Central memory CD8-positive, alpha-beta T cell (primary cell): ENCODE measurements at regions not wholly inside any gene's neighbourhood (a gene's known extent, or its start where the extent isn't known, plus 50 kb on each side); places are given as distances from the start of the nearest gene placed in this dataset.

Experiments used
- ATAC-seq: fragments of 150-1000 bp; cut with Tn5 transposase; replicated peaks from 2 replicates; pipeline ENCODE4 v1.10.0; 2022; ENCODE audit warnings: mild to moderate bottlenecking, moderate FRiP score, moderate number of reproducible peaks; ENCODE audit not compliant: poor library complexity, severe bottlenecking; ENCODE audit errors: extremely low read depth
- DNase-seq, 2 donors: peaks; one replicate each; pipeline ENCODE4 v3.0.0; 2021; ENCODE audit warnings: low spot score in 2 of 2
- H3K27ac Mint-ChIP-seq: one replicate; pipeline ENCODE4 v1.8.0; 2022; ENCODE audit warnings: low read depth, mild to moderate bottlenecking, moderate library complexity, mixed read lengths
- H3K27me3 Mint-ChIP-seq: one replicate; pipeline ENCODE4 v1.8.0; 2022; ENCODE audit warnings: mixed read lengths
- H3K36me3 Mint-ChIP-seq: one replicate; pipeline ENCODE4 v1.8.0; 2022; ENCODE audit warnings: mild to moderate bottlenecking, moderate library complexity, mixed read lengths; ENCODE audit not compliant: insufficient read depth
- H3K4me1 Mint-ChIP-seq: one replicate; pipeline ENCODE4 v1.8.0; 2022; ENCODE audit warnings: mixed read lengths
- H3K4me3 Mint-ChIP-seq: one replicate; pipeline ENCODE4 v1.8.0; 2022; ENCODE audit warnings: mild to moderate bottlenecking, moderate library complexity, mixed read lengths
- H3K9me3 Mint-ChIP-seq: one replicate; pipeline ENCODE4 v1.8.0; 2022; ENCODE audit warnings: mixed read lengths

DNA sequence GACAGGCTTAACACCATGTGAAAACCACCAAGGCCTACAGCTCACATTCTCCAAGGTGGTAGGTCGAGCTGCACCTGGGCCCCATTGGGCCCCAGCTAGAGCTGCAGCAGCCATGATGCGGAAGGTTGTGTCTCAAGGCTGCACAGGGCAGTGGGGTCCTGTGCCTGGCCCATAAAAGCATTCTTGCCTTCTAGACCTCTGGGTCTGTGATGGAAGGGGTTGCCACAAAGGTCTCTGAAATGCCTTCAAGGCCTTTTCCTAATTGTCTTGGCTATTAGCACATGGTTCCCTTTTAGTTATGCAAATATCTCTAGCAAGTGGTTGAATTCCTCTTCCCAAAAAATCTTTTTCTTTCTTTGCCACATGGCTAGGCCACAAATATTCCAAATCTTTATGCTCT, 52.5 kb upstream of the C11orf58 start:
- Mint-ChIP-seq H3K27me3 (peaks cover 19% of the 10 kb centered on the region), H3K4me3 (no peak overlapping the region), H3K27ac (no peak overlapping the region), H3K36me3 (no peaks in the 10 kb centered on the region), H3K4me1 (no peaks in the 10 kb centered on the region), H3K9me3 (no peaks in the 10 kb centered on the region)
- ATAC-seq: no peak
- no peak for DNase-seq

DNA sequence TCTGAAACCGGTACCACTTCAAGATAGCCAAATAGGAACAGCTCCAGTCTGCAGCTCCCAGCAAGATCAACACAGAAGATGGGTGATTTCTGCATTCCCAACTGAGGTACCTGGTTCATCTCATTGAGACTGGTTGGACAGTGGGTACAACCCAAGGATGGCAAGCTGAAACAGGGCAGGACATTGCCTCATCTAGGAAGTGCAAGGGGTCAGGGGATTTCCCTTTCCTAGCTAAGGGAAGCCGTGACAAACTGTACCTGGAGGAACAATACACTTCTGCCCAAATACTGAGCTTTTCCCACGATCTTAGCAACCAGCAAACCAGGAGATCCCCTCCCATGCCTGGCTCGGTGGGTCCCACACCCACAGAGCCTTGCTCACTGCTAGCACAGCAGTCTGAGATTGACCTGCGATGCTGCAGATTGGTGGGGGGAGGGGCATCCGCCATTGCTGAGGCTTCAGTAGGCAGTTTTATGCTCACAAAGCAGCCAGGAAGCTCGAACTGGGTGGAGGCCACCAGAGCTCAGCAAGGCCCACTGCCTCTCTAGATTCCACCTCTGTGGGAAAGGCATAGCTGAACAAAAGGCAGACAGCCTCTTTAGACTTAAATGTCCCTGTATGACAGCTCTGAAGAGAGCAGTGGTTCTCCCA, 59.9 kb upstream of the C11orf58 start:
- H3K9me3 Mint-ChIP-seq: peaks cover 9% of the 10 kb centered on the region
- no peaks in the 10 kb centered on the region for H3K36me3 Mint-ChIP-seq
- no peak for ATAC-seq

DNA sequence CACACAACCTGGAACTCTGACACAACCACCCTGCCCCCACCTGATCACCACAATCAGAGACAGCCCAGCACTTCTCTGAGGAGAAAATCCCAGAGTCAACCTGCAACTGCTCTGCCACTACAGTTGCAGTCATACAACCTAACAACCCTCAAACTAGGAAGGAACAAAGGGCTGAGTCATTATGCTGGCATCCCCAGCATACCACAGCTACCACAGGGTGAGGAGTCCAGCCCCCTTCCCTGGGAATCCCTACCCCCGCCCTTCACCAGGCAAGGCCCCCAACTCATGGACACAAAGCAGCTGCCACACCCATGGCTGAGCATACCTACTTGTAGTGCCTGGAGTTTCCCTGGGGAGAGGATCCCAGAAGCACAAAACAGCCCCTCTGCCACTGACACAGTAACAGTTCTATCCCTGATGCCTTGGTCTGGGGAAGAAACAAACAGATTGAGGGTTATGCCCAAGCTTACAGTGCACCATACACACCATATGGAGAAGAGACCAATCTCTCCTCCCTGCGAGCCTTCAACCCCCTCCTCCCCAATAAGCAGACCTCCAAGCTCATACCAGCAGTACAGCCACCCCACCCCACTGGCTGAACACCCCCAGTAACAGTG, 68.5 kb upstream of the C11orf58 start:
- Mint-ChIP-seq H3K27me3 (peaks cover 24% of the 10 kb centered on the region), H3K36me3 (no peaks in the 10 kb centered on the region), H3K4me1 (no peaks in the 10 kb centered on the region), H3K9me3 (peaks cover 7% of the 10 kb centered on the region), H3K4me3 (no peak overlapping the region), H3K27ac (no peak overlapping the region)
- ATAC-seq (no peak), DNase-seq (no peak)

More for the DNA sequence above, 59.9 kb upstream of the C11orf58 start:
- DNase-seq: no peak
- Mint-ChIP-seq H3K27ac (no peak overlapping the region), H3K27me3 (peaks cover 41% of the 10 kb centered on the region), H3K4me1 (no peaks in the 10 kb centered on the region), H3K4me3 (no peak overlapping the region)

DNA sequence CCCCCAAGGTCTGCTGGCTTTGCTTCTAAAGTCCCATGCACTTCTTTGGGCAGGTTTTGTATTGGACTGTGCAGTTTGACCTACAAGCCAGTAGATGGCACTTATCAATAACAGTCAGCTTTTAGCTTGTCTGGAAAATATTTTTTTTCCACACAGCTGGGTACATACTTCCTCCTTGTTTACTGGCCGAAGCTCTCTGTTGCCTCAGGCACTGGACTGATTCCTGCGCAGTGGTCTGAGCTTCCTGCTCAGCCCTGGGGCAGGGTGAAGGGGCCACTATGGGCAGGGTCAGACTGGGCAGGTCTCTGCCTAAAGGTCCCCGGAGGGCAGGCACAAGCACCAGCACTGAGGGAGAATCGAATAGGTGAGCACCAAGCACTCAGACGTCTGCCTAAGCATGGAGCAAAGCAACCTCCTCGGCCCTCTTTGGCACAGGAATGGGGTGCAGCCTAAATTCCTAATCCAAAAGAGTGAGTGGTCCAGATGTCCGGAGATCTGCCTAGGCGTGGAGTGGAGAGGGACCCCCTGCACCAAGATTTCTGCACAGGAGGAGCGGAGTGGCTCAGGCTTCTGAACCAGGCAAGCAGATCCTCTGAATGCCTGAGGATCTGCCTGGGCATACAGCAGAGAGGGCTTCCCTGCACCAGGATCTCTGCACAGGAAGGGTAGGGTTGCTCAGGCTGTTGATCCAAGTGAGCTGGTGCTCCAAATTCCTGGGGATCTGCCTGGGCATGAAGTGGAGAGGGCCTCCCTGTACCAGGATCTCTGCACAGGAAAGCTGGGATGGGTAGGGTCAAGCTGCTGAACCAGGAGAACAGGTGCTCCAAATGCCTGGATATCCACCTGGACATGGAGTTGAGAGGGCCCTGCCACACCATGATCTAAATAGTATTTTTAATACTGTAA, 105.9 kb upstream of the C11orf58 start:
- Mint-ChIP-seq H3K4me1 (no peaks in the 10 kb centered on the region), H3K27me3 (peaks cover 12% of the 10 kb centered on the region), H3K27ac (no peak overlapping the region), H3K4me3 (no peak overlapping the region), H3K36me3 (no peaks in the 10 kb centered on the region), H3K9me3 (peaks cover 21% of the 10 kb centered on the region)
- DNase-seq (no peak), ATAC-seq (no peak)

DNA sequence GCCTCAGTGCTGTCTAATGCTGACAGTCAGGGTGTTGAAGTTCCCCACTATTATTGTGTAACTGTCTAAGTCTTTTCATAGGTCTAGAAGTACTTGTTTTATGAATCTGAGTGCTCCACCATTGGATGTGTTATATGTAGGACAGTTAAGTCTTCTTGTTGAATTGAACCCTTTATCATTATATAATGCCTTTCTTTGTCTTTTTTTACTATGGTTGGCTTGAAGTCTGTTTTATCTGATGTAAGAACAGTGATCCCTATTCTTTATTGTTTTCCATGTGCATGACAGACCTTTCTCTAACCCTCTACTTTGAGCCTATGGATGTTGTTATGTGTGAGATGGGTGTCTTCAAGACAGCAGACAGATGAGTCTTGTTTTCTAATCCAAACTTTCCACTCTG, 107.8 kb upstream of the C11orf58 start:
- H3K36me3 Mint-ChIP-seq: no peaks in the 10 kb centered on the region
- no peak for ATAC-seq

DNA sequence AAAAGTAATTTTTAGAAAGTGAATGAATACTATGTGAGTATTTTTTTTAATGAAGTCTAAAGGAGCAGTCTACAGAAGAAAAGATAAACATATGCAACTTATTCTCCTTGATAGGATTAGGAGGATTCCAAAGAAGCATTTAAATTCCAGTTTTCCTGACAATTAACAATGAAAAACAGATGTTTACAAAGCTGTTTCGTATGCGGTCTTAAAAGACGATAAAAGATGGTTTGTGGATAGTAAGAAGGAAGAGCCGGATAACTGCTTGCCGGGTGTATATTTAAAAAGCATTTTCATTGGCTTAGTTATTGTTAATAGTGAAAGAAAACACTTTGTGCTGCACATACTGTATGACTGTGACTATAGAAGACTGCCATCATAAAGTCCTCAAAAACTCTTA, 120.0 kb upstream of the C11orf58 start:
- Mint-ChIP-seq H3K9me3 (no peaks in the 10 kb centered on the region), H3K27me3 (peaks cover 18% of the 10 kb centered on the region), H3K4me3 (no peak overlapping the region), H3K36me3 (peaks cover 2% of the 10 kb centered on the region), H3K4me1 (no peaks in the 10 kb centered on the region), H3K27ac (no peak overlapping the region)
- DNase-seq (no peak), ATAC-seq (no peak)

More for the DNA sequence above, 107.8 kb upstream of the C11orf58 start:
- DNase-seq: no peak
- no peaks in the 10 kb centered on the region for H3K4me1 Mint-ChIP-seq
- no peak overlapping the region for H3K4me3 Mint-ChIP-seq
- peaks cover 24% of the 10 kb centered on the region for H3K9me3 Mint-ChIP-seq
- H3K27ac Mint-ChIP-seq: no peak overlapping the region
- peaks cover 12% of the 10 kb centered on the region for H3K27me3 Mint-ChIP-seq

DNA sequence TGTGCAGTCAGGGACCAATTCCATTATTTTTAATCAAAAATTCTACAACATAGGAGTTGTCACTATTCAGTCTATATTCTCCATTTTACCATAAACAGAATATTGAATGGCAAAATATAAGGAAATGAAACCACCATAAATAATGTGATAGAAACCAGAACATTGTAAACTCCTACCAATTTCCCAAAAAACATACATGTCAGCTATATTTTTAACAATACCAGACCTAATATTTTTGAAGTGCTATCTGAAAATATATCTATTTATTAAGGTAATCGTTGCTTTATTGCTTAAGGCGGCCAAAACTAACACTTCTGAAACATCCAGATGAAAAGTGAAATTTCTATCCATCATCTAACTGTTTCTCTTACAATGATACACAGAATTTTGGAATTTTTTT, 123.0 kb upstream of the C11orf58 start:
- Mint-ChIP-seq H3K27ac (no peak overlapping the region), H3K9me3 (no peaks in the 10 kb centered on the region), H3K36me3 (peaks cover 7% of the 10 kb centered on the region), H3K4me1 (peaks cover 10% of the 10 kb centered on the region), H3K4me3 (no peak overlapping the region), H3K27me3 (peaks cover 18% of the 10 kb centered on the region)
- no peak for DNase-seq
- ATAC-seq: no peak

DNA sequence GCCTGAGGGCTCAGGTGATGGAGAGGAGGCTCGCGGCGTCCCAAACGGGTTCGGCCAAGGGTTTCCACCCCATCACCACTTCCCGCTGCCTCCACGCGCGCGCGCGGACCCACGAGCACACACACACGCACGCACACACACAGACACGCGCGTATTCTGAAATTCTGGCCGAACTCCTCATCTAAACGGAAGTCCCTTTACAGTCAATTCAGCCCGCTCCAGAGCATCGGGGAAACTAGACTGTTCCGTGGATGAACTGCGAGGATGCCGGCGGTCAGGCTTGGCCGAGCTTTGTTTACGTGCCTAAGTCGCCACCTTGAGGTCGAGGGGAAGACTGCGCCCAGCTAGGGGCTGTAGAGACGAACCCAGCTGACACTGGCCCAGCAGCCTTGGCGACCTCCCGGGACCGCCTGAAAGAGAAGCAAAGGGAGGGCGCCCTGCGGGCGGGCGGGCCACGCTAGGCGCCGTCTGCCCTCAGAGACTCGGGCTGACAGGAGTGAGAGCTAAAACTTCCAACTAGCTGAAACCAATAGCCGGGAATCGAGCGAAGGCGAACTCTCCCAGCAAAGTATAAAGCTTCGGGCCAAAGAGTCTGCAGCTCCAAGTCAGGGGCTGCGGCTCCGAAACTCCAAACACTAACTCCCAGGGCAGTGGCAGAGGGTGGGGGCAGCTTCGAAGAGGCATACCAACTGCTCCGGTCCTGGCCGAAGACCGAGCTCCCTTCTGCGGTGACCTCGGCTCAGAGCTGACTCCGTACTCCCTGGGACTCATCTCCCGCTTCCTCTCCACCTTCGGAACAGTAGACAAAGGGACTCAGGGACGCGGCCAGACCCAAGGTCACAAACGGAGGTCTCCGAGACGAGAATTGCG, 124.7 kb upstream of the C11orf58 start:
- peaks cover 10% of the 10 kb centered on the region for H3K4me1 Mint-ChIP-seq
- peak overlapping the region; percentile 44 for H3K4me3 Mint-ChIP-seq
- DNase-seq: no peak
- no peak overlapping the region for H3K27ac Mint-ChIP-seq
- no peaks in the 10 kb centered on the region for H3K9me3 Mint-ChIP-seq
- no peak for ATAC-seq
- peaks cover 7% of the 10 kb centered on the region for H3K36me3 Mint-ChIP-seq
- peaks cover 18% of the 10 kb centered on the region for H3K27me3 Mint-ChIP-seq

DNA sequence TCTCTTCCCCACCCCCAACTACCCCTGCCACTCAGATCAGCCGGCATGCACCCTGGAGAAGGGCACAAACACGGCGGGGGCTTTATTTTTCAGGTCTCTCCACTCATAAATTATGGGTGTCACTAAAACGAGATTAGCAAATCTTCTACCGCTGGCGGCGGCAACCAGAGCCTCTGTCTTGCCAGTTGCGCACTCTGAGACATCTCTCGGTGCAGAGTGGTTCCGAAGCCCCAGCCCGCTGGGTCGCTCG, 125.3 kb upstream of the C11orf58 start:
- peaks cover 12% of the 10 kb centered on the region for H3K27me3 Mint-ChIP-seq
- no peak for DNase-seq
- H3K27ac Mint-ChIP-seq: no peak overlapping the region
- ATAC-seq: no peak
- peaks cover 10% of the 10 kb centered on the region for H3K4me1 Mint-ChIP-seq
- peak overlapping the region; percentile 44 for H3K4me3 Mint-ChIP-seq
- H3K36me3 Mint-ChIP-seq: peaks cover 7% of the 10 kb centered on the region
- H3K9me3 Mint-ChIP-seq: no peaks in the 10 kb centered on the region

DNA sequence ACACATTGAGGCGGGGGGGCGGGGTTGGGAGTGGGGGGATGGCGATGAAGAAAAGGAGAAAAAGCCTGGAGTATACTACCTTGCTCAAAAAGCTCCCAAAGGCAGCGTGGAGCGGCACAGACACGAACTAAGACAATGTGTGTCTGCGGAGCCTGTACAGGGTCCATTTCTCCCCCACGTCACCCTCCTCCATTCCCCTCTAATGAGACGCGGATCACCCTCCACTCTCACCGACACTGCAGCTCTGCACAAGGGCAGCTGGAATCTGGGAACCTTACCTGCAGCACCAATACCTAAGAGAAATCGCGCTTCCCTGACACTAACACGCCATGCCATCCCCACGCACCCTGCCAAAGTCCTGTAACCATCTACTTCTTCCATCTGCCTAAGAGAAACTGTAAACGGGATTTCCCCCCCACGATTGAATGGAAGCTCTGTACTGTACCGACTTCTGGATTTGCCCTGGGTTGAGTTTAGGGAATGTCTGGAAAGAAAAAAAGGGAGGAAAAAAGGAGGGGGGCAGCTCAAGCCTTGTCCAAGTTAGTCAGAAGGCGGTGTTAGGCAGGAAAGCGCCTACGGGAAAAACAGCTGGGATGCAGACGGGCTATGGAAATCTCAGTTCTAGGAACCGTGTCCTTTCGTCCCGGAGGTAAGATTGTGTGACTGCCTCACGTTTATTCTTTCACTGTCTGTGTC, 125.7 kb upstream of the C11orf58 start:
- Mint-ChIP-seq H3K36me3 (peaks cover 7% of the 10 kb centered on the region), H3K4me3 (peak overlapping the region; percentile 44), H3K4me1 (peaks cover 10% of the 10 kb centered on the region), H3K27me3 (peaks cover 9% of the 10 kb centered on the region), H3K9me3 (no peaks in the 10 kb centered on the region), H3K27ac (no peak overlapping the region)
- ATAC-seq (no peak), DNase-seq (no peak)

DNA sequence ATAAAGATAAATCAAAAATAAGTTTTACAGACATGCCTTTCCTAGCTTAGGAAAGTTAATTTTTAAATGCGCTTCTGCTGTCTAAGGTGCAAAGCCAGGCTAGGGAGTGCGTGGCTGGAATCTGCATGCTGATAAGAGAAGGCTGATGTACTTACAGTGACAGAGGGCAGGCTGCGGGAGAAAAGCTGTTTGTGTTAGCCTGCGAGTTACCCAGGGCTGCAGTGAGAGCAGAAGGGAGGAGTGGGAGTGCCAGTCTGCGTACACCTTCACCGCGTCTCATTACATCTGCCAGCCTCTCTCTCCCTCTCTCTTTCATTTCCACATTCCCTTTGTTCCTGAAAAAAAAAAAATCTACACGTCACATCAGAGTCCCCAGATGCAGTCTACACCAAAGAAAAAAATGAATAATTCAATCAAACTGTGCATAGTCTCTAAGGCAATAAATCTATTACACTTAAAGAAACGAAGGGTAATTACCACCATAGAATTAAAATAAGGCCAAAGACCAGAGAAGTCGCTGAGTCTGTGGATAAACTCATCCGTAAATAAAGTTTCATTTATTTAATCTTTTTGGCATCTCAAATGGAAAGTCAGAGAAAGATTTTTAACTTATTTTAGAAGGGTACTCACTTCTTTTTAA, 126.4 kb upstream of the C11orf58 start:
- Mint-ChIP-seq H3K27ac (no peak overlapping the region), H3K9me3 (no peaks in the 10 kb centered on the region), H3K4me1 (peaks cover 10% of the 10 kb centered on the region), H3K4me3 (peak overlapping the region; percentile 44), H3K36me3 (peaks cover 7% of the 10 kb centered on the region), H3K27me3 (peaks cover 6% of the 10 kb centered on the region)
- ATAC-seq (no peak), DNase-seq (no peak)
